HG03378 (cell line): ENCODE measurements at regions not wholly inside any gene's neighbourhood (a gene's known extent, or its start where the extent isn't known, plus 50 kb on each side); places are given as distances from the start of the nearest gene placed in this dataset.

Experiments used
- ATAC-seq: cut with Tn5 transposase; IDR thresholded peaks from one replicate; pipeline ENCODE4 v1.9.1; 2021; ENCODE audit warnings: mild to moderate bottlenecking, moderate library complexity; ENCODE audit not compliant: unreplicated experiment

GRCh38 chr10:128817636-128818035, 649.4 kb upstream of the MGMT start:
- no peak for ATAC-seq

- ATAC-seq = no peak
Observed at GRCh38 chr10:128820663-128821062, 646.4 kb upstream of the MGMT start.

- ATAC-seq = no peak
Observed at GRCh38 chr10:128823201-128823600, 643.8 kb upstream of the MGMT start.

- no peak for ATAC-seq
Observed at GRCh38 chr10:128825626-128826025, 641.4 kb upstream of the MGMT start.

- no peak for ATAC-seq
Observed at GRCh38 chr10:128833671-128834070, 633.4 kb upstream of the MGMT start.

GRCh38 chr10:128835361-128835760, 631.7 kb upstream of the MGMT start:
- ATAC-seq = no peak

- no peak for ATAC-seq
Observed at GRCh38 chr10:128837478-128837877, 629.6 kb upstream of the MGMT start.

GRCh38 chr10:128839134-128839533, 627.9 kb upstream of the MGMT start:
- ATAC-seq = no peak

GRCh38 chr10:128839701-128840100, 627.3 kb upstream of the MGMT start:
- no peak for ATAC-seq

- no peak for ATAC-seq
Observed at GRCh38 chr10:128843972-128844371, 623.1 kb upstream of the MGMT start.

GRCh38 chr10:128846927-128847326, 620.1 kb upstream of the MGMT start:
- ATAC-seq = no peak

GRCh38 chr10:128848810-128849209, 618.2 kb upstream of the MGMT start:
- no peak for ATAC-seq

- no peak for ATAC-seq
Observed at GRCh38 chr10:128850647-128851046, 616.4 kb upstream of the MGMT start.

- no peak for ATAC-seq
Observed at GRCh38 chr10:128851281-128851680, 615.8 kb upstream of the MGMT start.

GRCh38 chr10:128851726-128852125, 615.3 kb upstream of the MGMT start:
- ATAC-seq = no peak

- ATAC-seq = no peak
Observed at GRCh38 chr10:128852449-128852848, 614.6 kb upstream of the MGMT start.

- ATAC-seq = no peak
Observed at GRCh38 chr10:128852902-128853301, 614.1 kb upstream of the MGMT start.

- ATAC-seq = no peak
Observed at GRCh38 chr10:128853537-128853936, 613.5 kb upstream of the MGMT start.

GRCh38 chr10:128854204-128854603, 612.8 kb upstream of the MGMT start:
- no peak for ATAC-seq

GRCh38 chr10:128854963-128855362, 612.1 kb upstream of the MGMT start:
- no peak for ATAC-seq

GRCh38 chr10:128855618-128856428, 611.2 kb upstream of the MGMT start:
- ATAC-seq = no peak

- ATAC-seq = no peak
Observed at GRCh38 chr10:128859738-128860386, 607.2 kb upstream of the MGMT start.
